ENCODE measurements at regions not wholly inside any gene's neighbourhood (a gene's known extent, or its start where the extent isn't known, plus 50 kb on each side); places are given as distances from the start of the nearest gene placed in this dataset.

GRCh38 chr15:81893182-81893835 lies 152.5 kb downstream of the MEX3B start:
- TF ChIP-seq PAX5 (IDR thresholded peaks at IDR 0.05; ENCODE audit: insufficient read depth, low read length, severe bottlenecking) (no peak), SPI1 (IDR thresholded peaks at IDR 0.05; ENCODE audit: low read depth, low read length) (no peak), POLR2A (IDR thresholded peaks at IDR 0.05; ENCODE audit: low read depth, low read length) (no peak)

Data from GM12891 (cell line).